ENCODE measurements at regions not wholly inside any gene's neighbourhood (a gene's known extent, or its start where the extent isn't known, plus 50 kb on each side); places are given as distances from the start of the nearest gene placed in this dataset.

DNA sequence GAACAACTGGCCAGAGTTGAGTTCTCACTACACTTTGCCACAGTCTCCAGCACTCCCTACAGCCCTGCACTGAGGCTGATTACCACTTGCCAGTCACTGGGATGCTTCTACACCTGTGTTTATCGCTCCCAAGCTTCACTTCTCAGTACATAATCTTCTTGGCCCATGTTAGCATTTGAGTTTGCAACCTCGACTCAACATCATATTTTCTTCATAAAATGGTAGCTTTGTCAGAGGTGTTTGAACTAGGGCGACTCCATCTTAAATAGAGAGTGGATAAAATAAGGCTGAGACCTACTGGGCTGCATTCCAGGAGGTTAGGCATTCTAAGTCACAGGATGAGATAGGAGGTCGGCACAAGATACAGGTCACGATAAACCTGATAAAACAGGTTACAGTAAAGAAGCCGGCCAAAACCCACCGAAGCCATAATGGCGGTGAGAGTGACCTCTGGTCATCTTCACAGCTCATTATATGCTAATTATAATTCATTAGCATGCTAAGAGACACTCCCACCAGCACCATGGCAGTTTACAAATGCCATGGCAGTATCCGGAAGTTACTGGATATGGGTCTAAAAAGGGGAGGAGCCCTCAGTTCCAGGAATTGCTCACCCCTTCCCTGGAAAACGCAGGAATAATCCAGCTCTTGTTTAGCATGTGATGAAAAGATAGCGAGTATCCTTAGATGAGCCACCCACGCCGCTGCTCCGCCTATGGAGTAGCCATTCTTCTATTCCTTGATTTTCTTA lies 105.8 kb upstream of the KLF6 start (continued):
- peak; percentile 99 for TF ChIP-seq OTX1 (CRISPR knock-in tag; IDR thresholded peaks at IDR 0.05)
- TF ChIP-seq ESRRB (CRISPR knock-in tag; IDR thresholded peaks at IDR 0.05; ENCODE audit: borderline replicate concordance): peak; percentile 87; the same call in 1 of the 2 replicates
- TF ChIP-seq KAT8 (IDR thresholded peaks at IDR 0.05; ENCODE audit: low read depth): no peak
- TF ChIP-seq FOXK1 (CRISPR knock-in tag; IDR thresholded peaks at IDR 0.05; ENCODE audit: borderline replicate concordance): no peak
- TF ChIP-seq POLR3A (IDR thresholded peaks at IDR 0.05; ENCODE audit: borderline replicate concordance, extremely low read depth, insufficient read depth, insufficient read length): no peak
- TF ChIP-seq PRMT5 (CRISPR knock-in tag; IDR thresholded peaks at IDR 0.05): no peak
- no peak for TF ChIP-seq SETDB1 (IDR thresholded peaks at IDR 0.05; ENCODE audit: low read length)
- TF ChIP-seq HDAC8 (tag; IDR thresholded peaks at IDR 0.05): peak; percentile 99
- TF ChIP-seq SUPT5H (IDR thresholded peaks at IDR 0.05): no peak
- peak; percentile 96 for TF ChIP-seq BCL6 (CRISPR knock-in tag; IDR thresholded peaks at IDR 0.05)
- TF ChIP-seq ZNF785 (CRISPR knock-in tag; IDR thresholded peaks at IDR 0.05): peak; percentile 77; the same call in 1 of the 2 replicates
- TF ChIP-seq CXXC5 (CRISPR knock-in tag; IDR thresholded peaks at IDR 0.05): peak; percentile 96
- peak; percentile 36 for TF ChIP-seq CCNT2 (IDR thresholded peaks at IDR 0.05; ENCODE audit: borderline replicate concordance, extremely low read depth, insufficient read length, low read depth, low read length)
- TF ChIP-seq PHTF2 (CRISPR knock-in tag; IDR thresholded peaks at IDR 0.05): peak; percentile 95
- no peak for TF ChIP-seq HCFC1 (IDR thresholded peaks at IDR 0.05; ENCODE audit: low read depth, low read length)
- peak; percentile 88 for TF ChIP-seq STAT5B (CRISPR knock-in tag; IDR thresholded peaks at IDR 0.05)
- TF ChIP-seq, protein P1, sequence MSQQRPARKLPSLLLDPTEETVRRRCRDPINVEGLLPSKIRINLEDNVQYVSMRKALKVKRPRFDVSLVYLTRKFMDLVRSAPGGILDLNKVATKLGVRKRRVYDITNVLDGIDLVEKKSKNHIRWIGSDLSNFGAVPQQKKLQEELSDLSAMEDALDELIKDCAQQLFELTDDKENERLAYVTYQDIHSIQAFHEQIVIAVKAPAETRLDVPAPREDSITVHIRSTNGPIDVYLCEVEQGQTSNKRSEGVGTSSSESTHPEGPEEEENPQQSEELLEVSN (IDR thresholded peaks at IDR 0.05; ENCODE audit: borderline replicate concordance in 1 of 2, extremely low read depth in 1 of 2, insufficient read depth in 1 of 2, insufficient read length in 1 of 2, low read depth in 1 of 2, low read length in 1 of 2, poor library complexity in 1 of 2, severe bottlenecking in 1 of 2): no peak
- TF ChIP-seq TRIM24 (IDR thresholded peaks at IDR 0.05): peak in 1 of 2 experiments; percentile 48; a peak in 1 of 4 replicates
- peak; percentile 81 for TF ChIP-seq NFE2L1 (tag; IDR thresholded peaks at IDR 0.05; ENCODE audit: borderline replicate concordance, low read depth)
- peak; percentile 98 for TF ChIP-seq TAF7 (tag; IDR thresholded peaks at IDR 0.05)
- TF ChIP-seq FOXA3 (CRISPR knock-in tag; conservative IDR thresholded peaks at IDR 0.05 in 1 of 2, IDR thresholded peaks at IDR 0.05 in 1 of 2): 0 out of 4 replicates have a peak, but pooled peaks of 1 of the 2 experiments have one; percentile 24
- TF ChIP-seq SIN3A (IDR thresholded peaks at IDR 0.05; ENCODE audit: borderline replicate concordance in 2 of 2, control insufficient read depth in 1 of 2, low read depth in 2 of 2, low read length in 2 of 2): no peak
- TF ChIP-seq CBX3 (IDR thresholded peaks at IDR 0.05; ENCODE audit: borderline replicate concordance in 1 of 2, low read length in 2 of 2): no peak
- TF ChIP-seq ZNF224 (CRISPR knock-in tag; IDR thresholded peaks at IDR 0.05): no peak
- TF ChIP-seq CEBPG (CRISPR knock-in tag; IDR thresholded peaks at IDR 0.05): no peak
- TF ChIP-seq CEBPG (tag; conservative IDR thresholded peaks at IDR 0.05 in 1 of 2, IDR thresholded peaks at IDR 0.05 in 1 of 2): 0 out of 4 replicates have a peak, but pooled peaks of 1 of the 2 experiments have one; percentile 10
- TF ChIP-seq ZNF197 (CRISPR knock-in tag; IDR thresholded peaks at IDR 0.05; ENCODE audit: low read depth): peak; percentile 99
- TF ChIP-seq, protein P2, sequence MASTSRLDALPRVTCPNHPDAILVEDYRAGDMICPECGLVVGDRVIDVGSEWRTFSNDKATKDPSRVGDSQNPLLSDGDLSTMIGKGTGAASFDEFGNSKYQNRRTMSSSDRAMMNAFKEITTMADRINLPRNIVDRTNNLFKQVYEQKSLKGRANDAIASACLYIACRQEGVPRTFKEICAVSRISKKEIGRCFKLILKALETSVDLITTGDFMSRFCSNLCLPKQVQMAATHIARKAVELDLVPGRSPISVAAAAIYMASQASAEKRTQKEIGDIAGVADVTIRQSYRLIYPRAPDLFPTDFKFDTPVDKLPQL (IDR thresholded peaks at IDR 0.05; ENCODE audit: extremely low read depth, insufficient read length): no peak

Measured in K562 (cell line).